ENCODE measurements at regions not wholly inside any gene's neighbourhood (a gene's known extent, or its start where the extent isn't known, plus 50 kb on each side); places are given as distances from the start of the nearest gene placed in this dataset.

GRCh38 chr18:78559584-78559983 lies 420.0 kb upstream of the SALL3 start:
- no peak for TF ChIP-seq CTCF (IDR thresholded peaks at IDR 0.05)
- TF ChIP-seq POLR2A (IDR thresholded peaks at IDR 0.05), result no peak
